ENCODE measurements at regions not wholly inside any gene's neighbourhood (a gene's known extent, or its start where the extent isn't known, plus 50 kb on each side); places are given as distances from the start of the nearest gene placed in this dataset.
"Not testable (repeated sequence)": the region's sequence is repeated elsewhere in the genome, so short reads cannot be mapped to it uniquely, and the experiment has no call there.

- no peak for DNase-seq
Observed at GRCh38 chr4:138609943-138610350, 367.8 kb upstream of the SLC7A11 start.

GRCh38 chr4:138604556-138604955 lies 362.4 kb upstream of the SLC7A11 start:
- DNase-seq, result no peak

GRCh38 chr4:138602664-138603063 lies 360.5 kb upstream of the SLC7A11 start:
- DNase-seq, result no peak

GRCh38 chr4:138599965-138600364 lies 357.8 kb upstream of the SLC7A11 start:
- DNase-seq, result no peak

- DNase-seq, result no peak
Observed at GRCh38 chr4:138598226-138598625, 356.1 kb upstream of the SLC7A11 start.

GRCh38 chr4:138596896-138597295 lies 354.7 kb upstream of the SLC7A11 start:
- no peak for DNase-seq

DNA sequence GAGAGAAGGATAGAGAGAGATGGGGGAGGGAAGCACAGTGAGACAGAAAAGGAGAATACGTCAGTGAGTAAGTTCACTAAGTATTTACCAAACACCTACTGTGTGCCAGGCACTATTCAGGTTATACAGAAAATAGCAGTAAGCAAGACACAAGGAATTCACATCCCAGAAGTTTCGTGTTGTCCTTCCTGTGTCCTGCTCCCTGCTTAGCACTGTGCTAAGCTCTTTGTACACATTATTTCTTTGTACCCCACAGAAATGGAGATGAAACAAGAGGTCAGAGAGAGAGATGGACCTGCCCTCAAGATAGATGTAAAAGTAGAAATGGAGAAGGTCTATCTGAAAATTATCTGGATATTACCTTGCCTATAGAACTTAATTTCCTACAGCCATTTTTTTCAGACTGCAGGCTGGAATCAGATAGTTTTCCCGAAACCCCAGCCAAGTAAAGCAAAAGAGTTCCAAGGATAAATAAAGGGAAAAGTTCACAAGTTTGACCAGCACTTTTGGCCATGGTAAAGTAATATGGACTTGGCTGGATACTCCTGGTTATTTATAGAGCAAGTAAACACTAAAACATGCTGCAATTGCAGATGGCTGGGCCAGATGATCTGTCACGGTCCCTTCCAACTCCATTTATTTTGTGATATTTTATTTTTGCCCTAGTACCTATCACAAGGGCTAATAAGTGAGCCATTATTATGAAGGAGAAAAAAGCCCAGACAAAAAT lies 353.7 kb upstream of the SLC7A11 start:
- DNase-seq, result no peak

DNA sequence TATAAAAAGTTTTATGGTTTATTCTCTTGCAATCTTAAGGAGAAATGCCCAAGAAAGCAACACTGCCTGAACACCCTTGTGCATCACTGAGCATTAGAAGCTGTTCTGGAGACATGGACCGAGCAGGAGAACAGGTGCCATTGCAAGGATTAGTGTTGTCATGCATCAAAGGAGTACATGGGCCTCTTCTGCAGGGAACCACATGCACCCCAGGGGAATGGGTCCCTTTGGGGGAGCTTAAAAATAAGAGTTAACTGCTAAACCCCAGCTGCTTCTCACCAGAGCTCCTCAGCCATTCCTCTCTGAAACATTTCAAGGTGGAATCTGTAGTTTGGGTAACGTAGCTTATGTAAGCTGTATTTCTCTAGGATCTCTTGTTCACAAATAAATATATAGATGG lies 353.0 kb upstream of the SLC7A11 start:
- DNase-seq, result no peak

DNA sequence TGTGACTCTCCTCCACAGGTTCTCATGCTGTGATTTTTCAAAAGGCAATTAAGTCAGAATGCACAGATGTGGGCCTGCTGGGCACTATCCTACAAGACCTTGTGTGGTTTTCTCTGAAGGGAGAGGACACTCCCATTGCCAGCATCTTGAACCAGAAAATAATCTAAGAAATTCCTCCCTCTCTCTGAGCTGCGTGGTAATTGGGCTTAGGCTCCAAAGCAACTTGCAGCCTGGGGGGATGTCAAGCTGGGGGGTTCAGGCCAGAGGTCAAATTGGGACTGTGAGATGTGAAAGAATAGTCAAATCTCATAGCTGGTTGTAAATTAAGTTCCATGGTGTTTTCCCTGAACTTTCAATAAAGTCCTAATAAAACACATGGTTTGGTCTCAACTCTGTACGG lies 350.6 kb upstream of the SLC7A11 start:
- no peak for DNase-seq

DNA sequence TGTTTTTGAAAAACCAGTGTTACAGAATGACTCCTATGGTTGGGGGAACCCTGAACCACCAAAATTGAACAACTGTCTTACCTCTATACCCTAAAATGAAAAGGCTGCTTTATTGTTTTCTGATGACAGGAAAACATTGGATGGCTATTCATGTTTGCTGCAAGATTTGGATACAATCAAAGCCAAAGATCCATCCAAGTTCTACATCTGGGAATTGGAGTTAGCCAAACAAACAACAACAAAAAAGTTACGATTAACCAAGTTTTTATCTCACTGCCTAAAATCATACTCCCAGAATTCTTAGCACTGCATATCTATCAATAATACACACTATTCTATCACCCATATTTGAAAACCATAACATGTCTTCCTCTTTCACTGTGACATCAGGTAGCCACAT lies 349.7 kb upstream of the SLC7A11 start:
- no peak for DNase-seq

- DNase-seq, result no peak
Observed at GRCh38 chr4:138588501-138588900, 346.4 kb upstream of the SLC7A11 start.

DNA sequence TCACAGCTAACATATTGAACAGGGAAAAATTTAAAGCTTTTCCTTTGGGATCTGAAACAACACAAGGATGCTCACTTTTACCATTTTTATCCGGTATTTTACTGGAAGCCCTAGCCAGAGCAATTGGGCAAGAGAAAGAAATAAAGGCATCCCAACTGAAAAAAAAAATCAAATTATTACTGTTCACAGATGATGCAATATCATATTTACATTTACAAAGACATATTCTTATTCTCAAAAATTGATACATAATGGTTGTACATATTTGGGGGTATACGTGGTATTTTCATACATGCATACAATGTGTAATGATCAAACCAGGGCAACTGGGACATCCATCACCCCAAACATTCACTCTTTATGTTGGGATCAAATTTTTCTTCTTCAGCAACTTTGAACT lies 337.0 kb upstream of the SLC7A11 start:
- DNase-seq, result no peak

GRCh38 chr4:138577826-138578225 lies 335.7 kb upstream of the SLC7A11 start:
- DNase-seq, result not testable (repeated sequence)

GRCh38 chr4:138577145-138577544 lies 335.0 kb upstream of the SLC7A11 start:
- no peak for DNase-seq

DNA sequence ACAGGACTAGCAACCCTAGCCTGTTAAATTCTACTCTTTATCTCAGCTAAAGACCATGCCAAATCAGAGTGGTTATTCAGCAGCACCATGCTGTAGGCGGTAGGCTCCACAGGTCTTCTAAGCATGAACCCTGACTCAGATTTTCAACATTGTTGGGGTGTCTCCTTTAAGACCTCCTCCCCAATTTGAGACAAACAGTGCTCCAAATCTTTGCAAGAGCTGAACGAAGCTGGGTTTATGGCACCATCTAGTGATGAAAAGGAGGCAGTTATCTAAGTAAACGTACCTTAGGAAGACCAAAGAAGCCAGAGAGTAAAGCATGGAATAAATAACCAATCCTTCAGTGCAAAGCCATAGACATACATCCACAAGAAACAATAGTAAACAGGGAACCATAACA lies 334.5 kb upstream of the SLC7A11 start:
- DNase-seq, result no peak

DNA sequence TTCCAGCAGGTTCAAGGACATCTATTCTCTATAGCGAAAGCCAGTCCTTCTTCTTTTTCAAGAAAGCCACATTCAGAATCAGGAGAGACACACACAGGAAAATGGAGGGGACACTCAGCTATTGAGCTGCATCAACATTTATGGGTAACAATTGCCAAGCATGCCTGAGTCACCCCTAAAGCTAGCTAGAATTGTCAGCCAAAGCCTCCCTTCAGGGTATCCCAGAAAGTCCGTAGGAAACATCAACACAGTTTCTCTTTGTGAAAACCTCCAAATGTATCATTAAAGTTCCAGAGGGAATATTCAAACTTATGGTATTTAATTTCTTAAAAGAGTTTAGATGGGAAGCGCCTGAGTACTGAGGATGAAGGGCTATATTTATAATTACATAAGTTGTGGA lies 331.1 kb upstream of the SLC7A11 start:
- no peak for DNase-seq

GRCh38 chr4:138572007-138572406 lies 329.9 kb upstream of the SLC7A11 start:
- no peak for DNase-seq

DNA sequence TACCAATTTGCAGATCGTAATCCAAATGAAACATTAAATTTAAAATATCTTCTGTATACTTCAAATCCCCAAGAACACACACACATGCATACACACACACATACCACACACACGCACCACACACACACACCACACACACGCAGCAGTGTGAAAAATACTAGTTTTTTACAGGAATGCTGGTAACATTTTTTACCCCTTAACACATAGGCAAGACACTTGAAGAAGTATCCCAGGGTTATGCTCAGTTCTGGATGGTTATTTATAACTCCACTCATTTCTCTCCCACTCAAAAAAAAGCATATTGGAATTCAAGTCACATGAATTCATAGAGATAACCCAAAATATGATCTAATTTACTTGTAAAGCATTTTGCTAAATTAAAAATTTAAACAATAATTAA lies 325.5 kb upstream of the SLC7A11 start:
- DNase-seq, result no peak

GRCh38 chr4:138565576-138565975 lies 323.4 kb upstream of the SLC7A11 start:
- DNase-seq, result no peak

DNA sequence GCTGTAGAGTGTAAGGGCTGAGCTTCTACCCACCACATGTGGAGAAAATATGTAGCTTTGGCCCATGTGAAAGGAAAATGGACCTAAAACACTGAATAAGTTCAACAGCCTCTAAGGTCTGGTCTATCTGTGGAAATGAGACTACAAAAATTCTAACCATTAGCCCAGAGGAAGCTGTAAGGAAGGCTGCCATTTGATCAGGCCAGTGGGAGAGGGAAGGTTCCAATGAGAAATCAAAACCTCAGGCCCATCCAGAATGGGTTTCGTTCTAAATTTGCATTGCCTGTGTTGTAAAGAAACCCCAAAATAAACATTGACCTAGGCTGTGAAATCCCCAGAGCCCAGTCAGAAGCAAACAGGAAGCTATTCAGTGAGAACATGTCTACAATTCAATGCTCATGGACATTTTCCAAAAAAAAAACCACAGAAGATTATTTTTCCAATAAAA lies 320.4 kb upstream of the SLC7A11 start:
- DNase-seq, result no peak

DNA sequence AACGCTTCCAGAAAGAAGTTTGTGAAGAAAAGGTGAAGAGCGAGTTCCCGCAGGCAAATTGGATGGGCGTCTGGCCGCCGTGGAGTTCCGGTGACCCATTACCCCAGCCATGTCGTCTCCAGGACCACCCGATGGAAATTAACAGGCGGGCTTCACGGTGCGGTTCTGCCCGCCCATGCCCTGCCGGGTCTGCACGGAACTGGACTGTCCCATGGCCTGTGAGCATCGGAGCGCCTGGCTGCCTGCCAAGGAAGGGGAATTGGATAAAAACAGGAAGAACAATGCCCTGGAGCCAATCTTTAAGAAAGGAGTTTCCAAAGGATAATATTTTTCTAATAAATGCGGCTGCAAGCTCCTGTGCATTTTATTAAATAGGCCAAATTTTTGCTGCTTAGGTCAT lies 319.8 kb upstream of the SLC7A11 start:
- DNase-seq, result no peak

DNA sequence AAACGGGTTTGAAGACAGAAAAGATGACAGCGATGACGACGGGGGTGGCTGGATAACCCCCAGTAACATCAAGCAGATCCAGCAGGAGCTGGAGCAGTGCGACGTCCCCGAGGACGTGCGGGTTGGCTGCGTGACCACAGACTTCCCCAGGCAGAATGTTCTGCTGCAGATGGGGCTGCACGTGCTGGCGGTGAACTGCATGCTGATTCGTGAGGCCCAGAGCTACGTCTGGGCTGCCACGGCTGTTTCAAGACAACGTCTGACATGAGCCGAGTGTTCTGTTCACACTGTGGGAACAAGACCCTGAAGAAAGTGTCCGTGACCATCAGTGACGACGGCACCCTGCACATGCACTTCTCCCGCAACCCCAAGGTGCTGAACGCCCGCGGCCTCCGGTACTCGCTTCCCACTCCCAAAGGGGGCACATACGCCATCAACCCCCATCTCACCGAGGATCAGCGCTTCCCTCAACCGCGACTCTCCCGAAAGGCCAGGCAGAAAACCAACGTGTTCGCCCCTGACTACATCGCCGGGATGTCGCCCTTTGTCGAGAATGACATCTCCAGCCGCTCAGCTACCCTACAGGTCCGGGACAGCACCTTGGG lies 319.2 kb upstream of the SLC7A11 start:
- DNase-seq, result no peak

DNA sequence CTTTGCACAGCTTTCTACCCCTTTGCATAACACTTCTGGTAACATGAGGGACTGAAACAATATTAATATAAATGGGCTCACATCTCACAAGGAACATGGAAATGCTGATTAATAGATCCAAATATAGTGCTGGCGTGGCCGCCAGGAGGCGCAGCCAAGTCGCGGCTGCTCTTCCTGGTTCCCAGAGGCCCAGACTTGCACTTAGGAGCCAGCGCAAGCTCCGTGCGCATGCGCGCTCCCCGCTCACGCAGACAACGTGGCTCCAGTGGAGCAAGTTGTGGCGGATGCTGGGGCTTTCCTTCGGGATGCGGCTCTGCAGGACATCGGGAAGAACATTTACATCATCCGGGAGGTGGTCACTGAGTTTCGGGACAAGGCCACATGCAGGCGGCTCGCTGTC lies 318.3 kb upstream of the SLC7A11 start:
- no peak for DNase-seq

- DNase-seq, result no peak
Observed at GRCh38 chr4:138558886-138559285, 316.7 kb upstream of the SLC7A11 start.

DNA sequence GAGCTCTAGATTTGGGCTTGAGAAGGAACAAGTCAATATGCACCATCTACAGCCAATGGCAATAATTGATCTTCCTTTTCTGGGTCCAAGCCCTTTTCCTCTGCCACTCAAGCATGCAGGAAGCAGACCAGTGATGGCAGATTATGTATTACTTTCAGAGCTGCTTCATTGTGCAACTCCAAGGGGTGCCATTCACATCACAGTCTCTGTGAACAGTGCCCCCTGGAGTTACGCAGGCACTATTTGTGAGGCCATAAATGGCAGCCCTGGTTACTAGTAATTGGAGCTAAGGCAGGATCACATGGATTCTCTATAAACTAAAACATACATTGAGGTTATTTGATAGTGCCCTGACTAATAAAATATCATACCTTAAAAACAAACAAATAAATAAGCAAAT lies 313.4 kb upstream of the SLC7A11 start:
- no peak for DNase-seq

All from cerebellar nuclear complex (tissue), 1 donor.